Suprapubic skin (tissue), 4 donors: ENCODE measurements at regions not wholly inside any gene's neighbourhood (a gene's known extent, or its start where the extent isn't known, plus 50 kb on each side); places are given as distances from the start of the nearest gene placed in this dataset.

Source experiments
- DNase-seq, 2 donors: peaks; one replicate each; pipeline ENCODE4 v3.0.0-alpha.2; 2019; ENCODE audit warnings: low spot score in 2 of 2
- H3K27ac ChIP-seq: fragments of 200-600 bp; sonication (generic); one replicate; pipeline ENCODE4 v1.5.1; 2019
- H3K27me3 ChIP-seq: fragments of 200-600 bp; sonication (generic); one replicate; pipeline ENCODE4 v1.5.1; 2019
- H3K36me3 ChIP-seq: fragments of 200-600 bp; sonication (generic); one replicate; pipeline ENCODE4 v1.5.1; 2019
- H3K4me1 ChIP-seq: fragments of 200-600 bp; sonication (generic); one replicate; pipeline ENCODE4 v1.5.1; 2019
- H3K4me3 ChIP-seq: fragments of 200-600 bp; sonication (generic); one replicate; pipeline ENCODE4 v1.5.1; 2019; ENCODE audit warnings: mild to moderate bottlenecking
- H3K9me3 ChIP-seq: fragments of 200-600 bp; sonication (generic); one replicate; pipeline ENCODE4 v1.5.1; 2019
- CTCF ChIP-seq, 2 donors: fragments of 200-600 bp in 1 of 2; fragments of 450-650 bp in 1 of 2; sonication (generic) in 1 of 2; IDR thresholded peaks; one replicate each; pipeline ENCODE4 v1.5.1; 2016 to 2019; ENCODE audit warnings: antibody characterized with exemption in 2 of 2, mild to moderate bottlenecking in 1 of 2, moderate library complexity in 1 of 2
- EP300 ChIP-seq: sonication (generic); formaldehyde crosslinking; IDR thresholded peaks from one replicate; pipeline ENCODE4 v1.6.1; 2017; ENCODE audit warnings: antibody characterized with exemption
- POLR2A ChIP-seq, 2 donors: fragments of 450-650 bp; IDR thresholded peaks; one replicate each; pipeline ENCODE4 v1.6.1; 2017; ENCODE audit warnings: antibody characterized with exemption in 2 of 2, mild to moderate bottlenecking in 2 of 2, moderate library complexity in 2 of 2
- POLR2AphosphoS5 ChIP-seq, 3 donors: sonication (generic); formaldehyde crosslinking; IDR thresholded peaks; one replicate each; pipeline ENCODE4 v1.6.1; 2017; ENCODE audit warnings: antibody characterized with exemption in 3 of 3
- WGBS: methylation state at CpG from one replicate; pipeline ENCODE4 v1.1.5; 2018; 5-methylcytosine and 5-hydroxymethylcytosine counted together

GRCh38 chr6:26299286-26300042, 65.5 kb upstream of the BTN3A2 start:
- 46% methylated on average over 23 of the region's 23 CpGs for WGBS
- no peaks in the 10 kb centered on the region for H3K36me3 ChIP-seq

GRCh38 chr6:26300043-26300331, 65.0 kb upstream of the BTN3A2 start:
- no peaks in the 10 kb centered on the region for H3K4me1 ChIP-seq
- peaks cover 9% of the 10 kb centered on the region for H3K27me3 ChIP-seq
- TF ChIP-seq POLR2A (IDR thresholded peaks at IDR 0.05) (no peak), EP300 (no peak), CTCF (IDR thresholded peaks at IDR 0.05) (no peak), POLR2AphosphoS5 (IDR thresholded peaks at IDR 0.05) (no peak)
- DNase-seq = no peak
- WGBS = 86% methylated on average over 3 of the region's 3 CpGs
- no peak overlapping the region for H3K27ac ChIP-seq
- no peaks in the 10 kb centered on the region for H3K9me3 ChIP-seq
- no peaks in the 10 kb centered on the region for H3K36me3 ChIP-seq
- H3K4me3 ChIP-seq = no peak overlapping the region

More at GRCh38 chr6:26299286-26300042, 65.5 kb upstream of the BTN3A2 start:
- TF ChIP-seq POLR2A (IDR thresholded peaks at IDR 0.05) (no peak), POLR2AphosphoS5 (IDR thresholded peaks at IDR 0.05) (no peak), EP300 (no peak), CTCF (IDR thresholded peaks at IDR 0.05) (no peak)
- DNase-seq = no peak
- Histone ChIP-seq H3K27ac (no peak overlapping the region), H3K9me3 (no peaks in the 10 kb centered on the region), H3K4me1 (no peaks in the 10 kb centered on the region), H3K27me3 (peaks cover 9% of the 10 kb centered on the region), H3K4me3 (no peak overlapping the region)

- TF ChIP-seq POLR2A (IDR thresholded peaks at IDR 0.05) (no peak), POLR2AphosphoS5 (IDR thresholded peaks at IDR 0.05) (no peak), EP300 (no peak), CTCF (IDR thresholded peaks at IDR 0.05) (no peak)
- peaks cover 9% of the 10 kb centered on the region for H3K27me3 ChIP-seq
- DNase-seq = no peak
- no peaks in the 10 kb centered on the region for H3K9me3 ChIP-seq
- no peaks in the 10 kb centered on the region for H3K4me1 ChIP-seq
- no peak overlapping the region for H3K27ac ChIP-seq
- no peaks in the 10 kb centered on the region for H3K36me3 ChIP-seq
- no peak overlapping the region for H3K4me3 ChIP-seq
These were observed 64.6 kb upstream of the BTN3A2 start for GRCh38 chr6:26300359-26300758.

GRCh38 chr6:26300828-26301227, 64.2 kb upstream of the BTN3A2 start:
- no peak for TF ChIP-seq POLR2AphosphoS5 (IDR thresholded peaks at IDR 0.05)
- no peak for TF ChIP-seq EP300
- H3K4me1 ChIP-seq = peaks cover 4% of the 10 kb centered on the region
- H3K4me3 ChIP-seq = no peak overlapping the region
- H3K27me3 ChIP-seq = peaks cover 7% of the 10 kb centered on the region
- no peak for DNase-seq
- no peak overlapping the region for H3K27ac ChIP-seq
- H3K9me3 ChIP-seq = no peaks in the 10 kb centered on the region
- H3K36me3 ChIP-seq = no peaks in the 10 kb centered on the region

- Histone ChIP-seq H3K4me3 (no peak overlapping the region), H3K36me3 (no peaks in the 10 kb centered on the region), H3K27ac (no peak overlapping the region), H3K9me3 (no peaks in the 10 kb centered on the region), H3K4me1 (peaks cover 4% of the 10 kb centered on the region), H3K27me3 (peaks cover 7% of the 10 kb centered on the region)
- DNase-seq = no peak
- TF ChIP-seq POLR2AphosphoS5 (IDR thresholded peaks at IDR 0.05) (no peak), POLR2A (IDR thresholded peaks at IDR 0.05) (no peak), CTCF (IDR thresholded peaks at IDR 0.05) (no peak), EP300 (no peak)
These were observed 63.4 kb upstream of the BTN3A2 start for GRCh38 chr6:26301638-26302037.
